IPS-18a (cell line): ENCODE measurements at regions not wholly inside any gene's neighbourhood (a gene's known extent, or its start where the extent isn't known, plus 50 kb on each side); places are given as distances from the start of the nearest gene placed in this dataset.

Experiments
- H3K27ac ChIP-seq: one replicate; pipeline ENCODE4 v1.5.1; 2013; ENCODE audit warnings: low read length
- H3K27me3 ChIP-seq: one replicate; pipeline ENCODE4 v1.6.1; 2013; ENCODE audit warnings: mild to moderate bottlenecking, low read length; ENCODE audit not compliant: control insufficient read depth, insufficient read depth
- H3K36me3 ChIP-seq: one replicate; pipeline ENCODE4 v1.6.1; 2013; ENCODE audit warnings: low read depth, low read length; ENCODE audit not compliant: control insufficient read depth
- H3K4me1 ChIP-seq: one replicate; pipeline ENCODE4 v1.6.1; 2013; ENCODE audit warnings: low read depth, low read length; ENCODE audit not compliant: control insufficient read depth
- H3K4me3 ChIP-seq: one replicate; pipeline ENCODE4 v1.5.1; 2013; ENCODE audit warnings: low read length
- H3K9ac ChIP-seq: one replicate; pipeline ENCODE4 v1.6.1; 2013; ENCODE audit warnings: mild to moderate bottlenecking, low read length, moderate library complexity
- H3K9me3 ChIP-seq: one replicate; pipeline ENCODE4 v1.6.1; 2013; ENCODE audit warnings: low read depth, low read length; ENCODE audit not compliant: control insufficient read depth

DNA sequence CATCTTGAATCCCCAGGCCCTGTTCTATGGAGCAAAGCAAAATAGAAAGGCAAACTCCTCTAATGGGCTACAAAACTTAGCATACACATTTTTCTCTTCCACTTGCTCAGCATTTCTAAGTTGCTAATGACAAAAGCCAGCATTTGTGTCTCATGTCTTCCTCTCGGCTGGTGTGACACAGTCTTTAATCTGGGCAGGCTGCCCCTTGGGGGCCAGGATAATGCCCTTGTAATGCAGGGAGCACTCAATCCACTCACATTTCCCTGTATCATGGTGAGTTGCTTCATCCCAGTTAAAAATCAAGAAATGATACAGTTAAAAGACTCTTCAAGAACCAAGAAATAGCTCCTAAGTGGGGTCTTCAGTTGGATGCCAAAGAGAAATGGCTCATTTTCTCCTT, 109.1 kb upstream of the FBXO11 start:
- peaks cover 4% of the 10 kb centered on the region for H3K4me1 ChIP-seq
- H3K27me3 ChIP-seq: no peaks in the 10 kb centered on the region
- H3K9me3 ChIP-seq: no peaks in the 10 kb centered on the region
- no peak overlapping the region for H3K4me3 ChIP-seq
- H3K27ac ChIP-seq: no peak overlapping the region
- H3K9ac ChIP-seq: no peak overlapping the region
- no peaks in the 10 kb centered on the region for H3K36me3 ChIP-seq

DNA sequence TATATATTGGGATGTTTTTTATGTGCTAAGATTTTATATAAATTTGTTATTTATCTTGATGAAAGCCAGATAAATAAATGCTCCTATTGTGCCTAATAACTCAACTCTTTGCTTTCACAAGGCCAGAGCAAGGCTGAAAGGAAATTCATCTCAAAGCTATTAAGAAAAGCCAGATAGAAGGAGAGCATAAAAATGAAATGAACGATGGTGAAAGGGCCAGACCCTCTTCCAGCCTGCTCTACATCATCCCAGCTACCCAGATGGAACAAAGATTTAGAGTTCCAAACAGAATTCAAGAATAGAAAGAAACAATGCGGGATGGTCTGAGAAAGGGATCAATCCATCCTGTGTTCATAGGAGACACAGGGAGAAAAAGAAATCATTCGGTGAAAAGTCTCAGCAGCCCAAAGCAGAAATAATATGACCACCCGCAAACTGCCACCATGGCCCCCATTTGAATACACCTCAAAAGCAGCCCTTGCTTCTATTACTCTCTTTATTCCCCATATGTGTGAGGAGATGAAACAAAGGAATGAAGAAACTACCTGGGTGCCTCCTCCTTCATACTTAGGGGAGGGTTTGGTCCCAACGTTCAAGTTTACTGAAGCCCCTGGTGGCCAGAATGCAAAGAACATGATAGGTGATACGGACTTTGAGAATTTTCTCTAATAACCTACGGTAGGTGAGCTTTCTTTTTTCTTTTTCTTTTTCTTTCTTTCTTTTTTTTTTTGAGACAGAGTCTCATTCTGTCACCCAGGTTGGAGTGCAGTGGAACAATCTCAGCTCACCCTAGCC, 110.1 kb upstream of the FBXO11 start:
- Histone ChIP-seq H3K9ac (no peak overlapping the region), H3K36me3 (no peaks in the 10 kb centered on the region), H3K9me3 (no peaks in the 10 kb centered on the region), H3K27me3 (no peaks in the 10 kb centered on the region), H3K4me3 (no peak overlapping the region), H3K27ac (no peak overlapping the region), H3K4me1 (peaks cover 4% of the 10 kb centered on the region)

- Histone ChIP-seq H3K9me3 (no peaks in the 10 kb centered on the region), H3K4me1 (peaks cover 4% of the 10 kb centered on the region), H3K9ac (no peak overlapping the region), H3K27ac (no peak overlapping the region), H3K4me3 (no peak overlapping the region), H3K36me3 (no peaks in the 10 kb centered on the region), H3K27me3 (no peaks in the 10 kb centered on the region)
Measured at GRCh38 chr2:48017136-48017535, 110.8 kb upstream of the FBXO11 start.

DNA sequence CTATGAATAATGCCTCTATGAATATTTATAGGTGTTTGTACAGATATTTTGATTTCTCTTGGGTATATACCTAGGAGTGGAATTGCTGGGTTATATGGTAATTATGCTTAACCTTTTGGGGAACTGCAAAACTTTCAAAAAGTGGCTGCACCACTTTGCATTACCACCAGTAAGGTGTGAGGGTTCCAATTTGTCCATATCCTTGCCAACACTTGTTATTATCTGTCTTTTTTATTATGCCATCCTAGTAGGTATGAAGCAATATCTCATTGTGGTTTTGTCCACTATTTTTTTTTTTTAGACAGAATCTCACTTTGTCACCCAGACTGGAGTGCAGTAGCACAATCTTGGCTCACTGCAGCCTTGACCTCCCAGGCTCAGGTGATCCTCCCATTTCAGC, 112.2 kb upstream of the FBXO11 start:
- Histone ChIP-seq H3K36me3 (no peaks in the 10 kb centered on the region), H3K4me1 (peaks cover 4% of the 10 kb centered on the region), H3K9me3 (no peaks in the 10 kb centered on the region), H3K27ac (no peak overlapping the region), H3K9ac (no peak overlapping the region), H3K4me3 (no peak overlapping the region), H3K27me3 (no peaks in the 10 kb centered on the region)

- Histone ChIP-seq H3K36me3 (no peaks in the 10 kb centered on the region), H3K27me3 (no peaks in the 10 kb centered on the region), H3K27ac (no peak overlapping the region), H3K9ac (no peak overlapping the region), H3K4me1 (no peaks in the 10 kb centered on the region), H3K4me3 (no peak overlapping the region), H3K9me3 (no peaks in the 10 kb centered on the region)
Measured at GRCh38 chr2:48026865-48027264, 120.6 kb upstream of the FBXO11 start.

DNA sequence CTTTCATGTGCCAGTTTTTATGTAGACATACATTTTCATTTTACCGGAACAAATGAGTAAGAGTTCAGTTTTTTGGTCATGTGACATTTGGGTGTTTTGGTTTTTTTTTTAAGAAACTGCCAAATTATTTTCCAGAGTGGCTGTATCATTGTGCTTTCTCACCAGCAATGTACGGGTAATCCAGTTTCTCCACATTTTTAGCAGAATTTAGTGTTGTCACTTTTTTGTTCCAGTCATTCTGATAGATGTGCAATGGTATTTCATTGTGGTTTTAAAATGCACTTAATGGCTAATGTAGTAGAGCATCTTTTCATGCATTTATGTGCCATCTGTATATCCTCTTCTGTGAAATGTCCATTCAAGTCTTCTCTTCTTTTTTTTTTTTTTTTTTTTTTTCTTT, 126.5 kb upstream of the FBXO11 start:
- Histone ChIP-seq H3K27ac (no peak overlapping the region), H3K4me1 (no peaks in the 10 kb centered on the region), H3K9ac (no peak overlapping the region), H3K4me3 (no peak overlapping the region), H3K27me3 (no peaks in the 10 kb centered on the region), H3K36me3 (no peaks in the 10 kb centered on the region), H3K9me3 (no peaks in the 10 kb centered on the region)

- H3K4me3 ChIP-seq: no peak overlapping the region
- H3K4me1 ChIP-seq: no peaks in the 10 kb centered on the region
- no peak overlapping the region for H3K27ac ChIP-seq
- no peaks in the 10 kb centered on the region for H3K27me3 ChIP-seq
- no peaks in the 10 kb centered on the region for H3K36me3 ChIP-seq
- no peak overlapping the region for H3K9ac ChIP-seq
- H3K9me3 ChIP-seq: no peaks in the 10 kb centered on the region
Measured at GRCh38 chr2:48034295-48034694, 128.0 kb upstream of the FBXO11 start.

GRCh38 chr2:48036312-48036711, 130.0 kb upstream of the FBXO11 start:
- Histone ChIP-seq H3K27ac (no peak overlapping the region), H3K4me3 (no peak overlapping the region), H3K4me1 (no peaks in the 10 kb centered on the region), H3K9ac (no peak overlapping the region), H3K27me3 (no peaks in the 10 kb centered on the region), H3K36me3 (no peaks in the 10 kb centered on the region), H3K9me3 (no peaks in the 10 kb centered on the region)

DNA sequence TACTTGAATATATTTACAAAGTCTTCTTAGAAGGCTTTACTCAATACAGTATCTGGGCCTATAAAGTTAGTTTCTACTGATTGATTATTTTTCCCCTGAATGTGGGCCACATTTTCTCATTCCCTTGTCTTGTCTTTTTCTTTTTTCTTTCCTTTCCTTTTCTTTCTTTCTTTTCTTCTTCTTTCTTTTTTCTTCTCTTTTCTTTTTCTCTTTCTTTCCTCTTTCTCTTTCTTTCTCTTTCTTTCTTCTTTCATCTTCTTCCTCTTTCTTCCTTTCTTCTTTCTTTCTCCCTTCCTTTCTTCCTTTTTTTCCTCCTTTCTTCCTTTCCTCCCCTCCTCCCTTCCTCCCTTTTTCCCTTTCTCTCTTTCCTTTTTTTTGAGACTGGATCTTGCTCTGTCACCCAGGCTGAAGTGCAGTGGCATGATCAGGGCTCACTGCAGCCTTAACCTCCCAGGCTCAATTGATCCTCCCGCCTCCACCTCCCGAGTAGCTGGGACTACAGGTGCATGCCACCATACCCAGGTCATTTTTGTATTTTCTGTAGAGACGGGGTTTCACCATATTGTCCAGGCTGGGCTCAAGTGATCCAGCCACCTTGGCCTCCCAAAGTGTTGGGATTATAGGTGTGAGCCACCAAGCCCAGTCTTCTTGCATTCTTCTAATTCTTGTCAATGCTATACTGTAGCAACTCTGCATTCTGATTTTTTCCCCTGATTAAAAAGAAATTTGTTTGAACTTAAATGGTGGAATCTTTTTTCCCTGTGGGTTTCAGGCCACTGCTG, 133.1 kb upstream of the FBXO11 start:
- H3K36me3 ChIP-seq: no peaks in the 10 kb centered on the region
- no peak overlapping the region for H3K9ac ChIP-seq
- no peak overlapping the region for H3K27ac ChIP-seq
- H3K4me1 ChIP-seq: no peaks in the 10 kb centered on the region
- H3K9me3 ChIP-seq: no peaks in the 10 kb centered on the region
- H3K4me3 ChIP-seq: no peak overlapping the region
- no peaks in the 10 kb centered on the region for H3K27me3 ChIP-seq

GRCh38 chr2:48043131-48043700, 136.9 kb upstream of the FBXO11 start:
- Histone ChIP-seq H3K27me3 (no peaks in the 10 kb centered on the region), H3K9me3 (no peaks in the 10 kb centered on the region), H3K27ac (no peak overlapping the region), H3K9ac (no peak overlapping the region), H3K4me3 (no peak overlapping the region), H3K4me1 (peaks cover under 1% of the 10 kb centered on the region), H3K36me3 (no peaks in the 10 kb centered on the region)

- no peak overlapping the region for H3K4me3 ChIP-seq
- H3K27me3 ChIP-seq: no peaks in the 10 kb centered on the region
- H3K27ac ChIP-seq: no peak overlapping the region
- H3K9me3 ChIP-seq: no peaks in the 10 kb centered on the region
- H3K4me1 ChIP-seq: peaks cover 6% of the 10 kb centered on the region
- H3K9ac ChIP-seq: no peak overlapping the region
- H3K36me3 ChIP-seq: no peaks in the 10 kb centered on the region
Measured at GRCh38 chr2:48043746-48044145, 137.4 kb upstream of the FBXO11 start.
